GM19328 (cell line): ENCODE measurements at regions not wholly inside any gene's neighbourhood (a gene's known extent, or its start where the extent isn't known, plus 50 kb on each side); places are given as distances from the start of the nearest gene placed in this dataset.
"Not testable (repeated sequence)": the region's sequence is repeated elsewhere in the genome, so short reads cannot be mapped to it uniquely, and the experiment has no call there.

Experiments used
- ATAC-seq: cut with Tn5 transposase; IDR thresholded peaks from one replicate; pipeline ENCODE4 v1.9.1; 2021; ENCODE audit warnings: mild to moderate bottlenecking, moderate library complexity; ENCODE audit not compliant: unreplicated experiment

DNA sequence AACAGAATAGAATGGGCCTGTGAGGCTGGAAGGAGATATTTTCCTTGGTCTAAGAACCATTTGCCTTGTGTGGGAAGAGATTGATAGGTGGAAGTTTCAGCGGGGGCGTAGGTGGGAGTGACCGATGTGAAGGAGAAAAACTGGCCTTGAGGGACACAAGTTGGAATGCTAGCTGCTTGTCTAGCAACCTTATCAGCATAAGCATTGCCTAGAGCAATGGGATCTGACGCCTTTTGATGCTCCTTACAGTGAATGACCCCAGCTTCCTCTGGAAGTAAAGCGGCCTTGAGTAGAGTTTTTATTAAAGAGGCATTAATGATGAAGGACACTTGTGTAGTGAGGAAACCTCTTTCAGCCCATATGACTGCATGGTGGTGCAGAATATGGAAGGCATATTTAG, 843.8 kb upstream of the ANO3 start:
- not testable (repeated sequence) for ATAC-seq

DNA sequence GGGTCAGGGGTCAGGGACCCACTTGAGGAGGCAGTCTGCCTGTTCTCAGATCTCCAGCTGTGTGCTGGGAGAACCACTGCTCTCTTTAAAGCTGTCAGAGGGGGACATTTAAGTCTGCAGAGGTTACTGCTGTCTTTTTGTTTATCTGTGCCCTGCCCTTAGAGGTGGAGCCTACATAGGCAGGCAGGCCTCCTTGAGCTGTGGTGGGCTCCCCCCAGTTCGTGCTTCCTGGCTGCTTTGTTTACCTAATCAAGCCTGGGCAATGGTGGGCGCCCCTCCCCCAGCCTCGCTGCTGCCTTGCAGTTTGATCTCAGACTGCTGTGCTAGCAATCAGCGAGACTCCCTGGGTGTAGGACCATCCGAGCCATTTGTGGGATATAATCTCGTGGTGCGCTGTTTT, 830.5 kb upstream of the ANO3 start:
- ATAC-seq: not testable (repeated sequence)

DNA sequence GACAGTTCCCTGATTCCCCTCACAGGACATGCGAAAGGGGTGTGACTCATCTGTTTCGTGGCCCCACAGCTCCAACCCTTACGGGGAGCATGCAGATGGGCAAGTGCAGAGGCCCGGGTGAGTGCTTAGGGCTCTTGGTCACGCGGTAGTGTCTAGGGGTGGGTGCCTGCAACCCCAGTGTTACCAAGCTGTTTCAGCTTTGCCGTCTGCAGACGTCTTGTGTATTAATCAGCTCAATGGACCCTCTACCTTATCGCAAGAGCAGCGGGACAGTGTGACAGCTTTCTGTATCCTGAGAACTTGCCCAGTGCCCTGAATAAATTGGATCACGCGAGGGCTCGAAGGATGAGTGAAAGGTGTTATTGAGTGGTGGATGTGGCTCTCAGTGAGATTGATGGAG, 816.4 kb upstream of the ANO3 start:
- no peak for ATAC-seq

DNA sequence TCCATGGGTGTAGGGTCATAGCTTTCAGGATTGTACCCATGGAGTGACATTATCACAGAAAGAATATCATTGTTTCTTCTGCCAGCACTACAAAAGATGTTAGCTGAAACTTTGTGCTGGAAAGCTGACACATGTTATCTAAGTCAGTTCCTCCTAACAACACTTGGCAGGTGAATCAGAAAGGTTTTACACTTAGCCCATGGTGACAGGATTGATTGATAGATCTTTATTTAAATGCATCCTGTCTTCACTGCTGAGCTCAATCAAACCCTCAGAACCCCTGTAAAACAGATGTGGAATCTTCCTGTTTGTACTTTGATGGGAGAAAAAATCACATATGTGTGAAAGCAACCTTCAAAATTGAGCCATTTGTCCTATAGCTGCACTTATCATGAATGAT, 811.5 kb upstream of the ANO3 start:
- ATAC-seq: no peak

DNA sequence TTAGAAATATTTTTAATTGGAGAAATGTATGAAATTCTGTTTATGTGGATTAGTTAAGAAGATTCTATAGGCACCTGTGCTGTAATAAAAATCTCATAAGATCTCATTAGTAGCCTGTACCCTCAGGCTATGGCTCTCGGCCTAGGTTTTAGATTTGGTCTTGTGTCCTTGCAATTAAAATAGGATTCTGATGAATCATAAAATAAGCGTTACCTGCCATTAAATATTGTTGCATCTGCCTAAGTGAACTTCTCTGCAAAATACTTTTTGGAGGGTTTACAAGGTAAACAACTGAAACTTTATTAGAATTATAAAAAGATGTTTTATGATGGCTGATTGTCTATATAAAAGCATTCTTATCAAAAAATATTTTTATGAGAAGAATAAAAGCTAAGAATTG, 804.1 kb upstream of the ANO3 start:
- no peak for ATAC-seq

DNA sequence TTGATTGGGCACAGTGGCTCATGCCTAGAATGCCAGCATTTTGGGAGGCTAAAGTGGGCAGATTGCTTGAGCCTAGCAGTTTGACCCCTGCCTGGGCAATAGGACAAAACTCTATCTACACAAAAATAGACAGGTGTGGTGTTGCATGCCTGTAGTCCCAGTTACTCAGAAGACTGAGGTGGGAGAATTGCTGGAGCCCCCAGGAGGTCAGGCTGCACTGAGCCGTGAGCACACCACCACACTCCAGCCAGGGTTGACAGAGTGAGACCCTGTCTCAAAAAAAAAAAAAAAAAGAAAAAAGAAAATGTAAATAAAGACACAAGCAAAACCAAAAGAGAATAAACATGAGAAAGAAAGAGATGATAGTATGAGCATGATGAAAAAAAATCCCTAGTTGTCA, 802.4 kb upstream of the ANO3 start:
- no peak for ATAC-seq

DNA sequence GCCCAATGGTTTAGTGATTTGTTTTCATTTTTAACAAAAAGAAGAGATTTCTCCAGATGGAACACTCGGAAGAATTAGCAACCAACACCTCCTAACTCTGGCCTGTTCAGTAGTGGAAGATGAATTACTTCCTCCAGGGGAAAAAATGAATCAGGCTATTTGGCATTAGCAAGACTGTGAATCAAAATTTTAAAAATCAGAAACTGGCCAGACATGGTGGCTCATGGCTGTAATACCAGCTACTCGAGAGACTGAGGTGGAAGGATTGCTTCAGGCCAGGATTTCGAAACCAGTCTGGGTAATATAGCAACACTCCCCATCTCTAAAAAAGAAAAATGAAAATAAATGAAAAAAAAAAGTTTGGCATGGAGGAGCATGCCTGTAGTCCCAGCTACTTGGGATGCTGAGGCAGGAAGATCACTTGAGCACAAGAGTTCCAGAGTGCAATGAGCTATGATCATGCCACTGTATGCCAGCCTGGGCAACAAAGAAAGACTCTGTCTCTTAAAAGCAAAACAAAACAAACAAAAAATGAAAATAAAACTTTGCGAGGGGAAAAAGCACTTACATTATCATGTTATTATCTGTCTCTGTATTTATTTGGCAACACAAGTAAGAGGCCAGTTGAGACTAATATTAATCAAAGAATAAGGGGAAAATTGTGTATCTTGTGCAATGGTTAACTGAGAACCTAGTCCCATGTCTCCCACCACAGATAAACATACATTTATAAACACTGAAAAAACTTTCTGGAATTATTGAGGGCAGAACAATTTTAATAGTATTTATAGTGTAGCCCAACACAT, 796.3 kb upstream of the ANO3 start:
- no peak for ATAC-seq

DNA sequence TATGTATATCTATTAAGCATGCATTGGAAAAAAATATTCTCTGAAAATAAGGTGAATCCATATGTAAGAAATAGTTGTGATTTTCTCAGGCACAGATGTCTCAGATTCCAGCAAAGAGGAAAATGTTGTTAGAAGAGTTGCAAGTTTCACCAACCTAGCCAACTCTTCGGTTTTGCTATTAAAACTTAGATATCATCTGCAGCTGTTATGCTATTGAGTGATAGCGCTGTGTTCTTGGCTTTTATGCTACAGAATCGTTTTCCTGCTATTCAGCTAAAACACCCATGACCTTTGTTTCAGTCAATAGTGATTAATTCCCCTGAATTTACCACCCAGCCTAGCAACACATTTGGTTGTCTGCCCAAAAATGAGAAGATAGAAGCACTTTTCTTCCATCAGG, 795.6 kb upstream of the ANO3 start:
- no peak for ATAC-seq

DNA sequence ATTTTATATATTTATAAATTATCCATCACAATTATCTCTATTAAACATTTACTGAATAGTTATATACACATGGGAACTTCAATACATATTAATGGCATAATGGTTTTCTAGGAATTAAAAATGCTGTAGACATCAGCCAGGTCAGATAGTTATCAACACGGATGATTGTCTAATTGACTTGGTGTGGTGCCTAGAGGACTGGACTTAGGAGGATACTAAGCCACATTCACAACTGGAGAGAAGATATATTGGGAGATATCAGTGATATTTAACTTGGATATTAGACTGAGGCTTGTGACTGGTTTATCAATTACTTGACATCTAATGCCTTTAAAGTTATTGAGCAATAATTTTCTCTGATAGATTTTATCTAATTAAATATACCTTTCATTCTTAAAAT, 794.5 kb upstream of the ANO3 start:
- no peak for ATAC-seq

DNA sequence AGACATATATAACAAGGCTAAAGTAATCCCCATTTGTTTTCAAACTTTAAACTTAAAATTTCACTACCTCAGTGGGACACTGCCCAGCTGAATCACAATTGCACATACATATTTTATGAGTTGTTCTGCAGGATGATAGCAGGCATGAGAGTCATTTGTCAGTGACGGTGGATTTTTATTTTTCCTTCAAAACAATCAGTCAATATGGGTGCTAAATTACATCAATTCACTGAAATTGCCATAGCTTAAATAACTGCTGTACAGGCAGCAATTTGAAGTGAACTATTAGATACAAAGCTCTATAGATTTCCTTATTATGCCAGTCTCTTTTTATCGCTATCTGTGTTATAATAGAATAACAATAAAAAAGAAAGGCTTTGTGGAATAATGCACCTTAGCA, 784.6 kb upstream of the ANO3 start:
- ATAC-seq: no peak

DNA sequence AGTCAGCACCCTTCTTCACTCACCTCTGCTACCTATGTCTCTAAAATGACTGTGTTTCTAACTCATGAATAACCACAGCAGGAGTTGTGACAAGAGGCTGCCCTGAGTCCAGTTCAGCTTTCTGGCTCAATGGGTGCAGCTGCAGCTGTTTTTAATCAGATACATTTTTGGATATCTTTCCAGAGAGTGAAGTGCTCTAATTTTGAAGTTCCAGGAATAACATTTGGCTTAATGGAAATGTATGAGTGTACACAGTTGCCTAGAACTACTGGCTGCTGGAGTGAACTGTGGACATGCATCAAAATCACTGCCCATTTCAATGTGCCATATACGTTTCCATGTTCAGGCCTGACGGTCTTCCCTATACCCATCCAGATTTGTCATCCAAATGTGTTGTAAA, 769.5 kb upstream of the ANO3 start:
- no peak for ATAC-seq

DNA sequence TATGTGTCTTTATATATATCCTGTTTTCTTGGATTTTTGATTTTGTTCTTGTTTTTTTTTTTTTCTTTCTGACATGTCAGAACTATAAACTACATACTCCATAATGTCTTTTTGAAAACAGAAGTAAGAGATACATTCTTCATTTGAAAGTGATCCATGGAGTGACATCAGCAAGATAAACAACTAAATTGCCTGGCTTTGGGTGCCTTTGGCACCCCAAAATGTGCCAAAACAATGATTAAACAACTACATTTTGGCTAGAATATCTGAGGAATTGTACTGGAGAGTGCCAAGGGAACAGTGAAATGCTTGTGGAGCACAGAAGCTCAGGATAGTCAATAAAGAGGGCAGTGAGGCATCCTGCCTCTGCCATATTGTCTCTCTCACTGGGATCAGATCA, 766.1 kb upstream of the ANO3 start:
- no peak for ATAC-seq

DNA sequence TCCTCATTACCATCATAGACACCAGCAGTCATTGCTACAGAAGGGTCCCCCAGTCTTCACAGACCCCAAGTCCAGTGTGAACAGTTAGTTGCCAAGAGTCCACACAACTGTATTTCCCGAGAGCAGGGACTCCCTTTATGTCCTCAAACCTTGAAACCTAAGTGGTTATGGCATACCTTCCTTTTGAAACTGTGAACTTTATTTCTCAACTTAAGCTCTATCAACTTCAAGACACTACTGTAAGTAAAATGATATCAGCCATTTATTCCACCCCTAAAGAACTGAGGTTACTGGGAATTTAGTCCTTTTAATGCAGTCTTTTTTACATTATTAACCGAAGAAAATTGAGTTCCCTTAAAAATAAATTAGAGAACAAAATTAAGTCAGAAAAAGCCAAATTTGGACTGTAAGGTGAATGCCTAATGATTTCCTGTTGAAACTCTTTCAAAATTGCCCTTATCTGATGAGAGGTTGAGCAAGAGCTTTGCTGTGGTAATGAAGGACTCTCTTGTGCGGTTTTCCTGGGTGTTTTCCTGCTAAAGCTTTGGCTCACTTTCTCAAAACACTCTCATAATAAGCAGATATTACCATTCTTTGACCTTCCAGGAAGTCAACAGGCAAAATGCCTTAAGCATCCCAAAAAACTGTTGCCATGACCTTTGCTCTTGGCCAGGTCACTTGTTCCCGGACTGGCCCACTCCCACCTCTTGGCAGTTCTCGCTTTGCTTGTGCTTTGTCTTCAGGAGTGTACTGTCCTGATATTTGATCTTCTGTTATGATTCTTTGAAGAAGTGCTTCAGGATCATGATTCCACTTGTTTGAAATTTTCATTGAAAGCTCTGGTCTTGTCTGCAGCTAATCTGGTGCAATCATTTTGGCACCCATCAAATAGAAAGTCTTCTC, 765.4 kb upstream of the ANO3 start:
- ATAC-seq: no peak

DNA sequence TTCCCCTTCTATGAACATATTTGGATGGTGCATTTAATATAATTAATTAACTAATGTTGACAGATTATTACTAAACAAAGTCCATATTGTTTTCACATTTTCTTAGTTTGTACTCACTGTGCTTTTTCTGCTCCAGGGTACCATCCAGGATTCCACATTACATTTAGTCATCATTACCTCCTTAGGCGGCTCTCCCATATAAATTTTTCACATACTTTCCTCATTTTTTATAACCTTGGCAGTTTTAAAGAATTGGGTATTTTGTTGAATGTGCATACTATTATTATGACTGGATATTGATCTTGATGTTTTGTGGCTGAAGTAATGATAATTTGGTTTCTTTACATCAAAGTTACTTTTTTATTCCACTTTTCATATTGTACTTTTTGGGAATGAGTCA, 755.6 kb upstream of the ANO3 start:
- ATAC-seq: no peak

DNA sequence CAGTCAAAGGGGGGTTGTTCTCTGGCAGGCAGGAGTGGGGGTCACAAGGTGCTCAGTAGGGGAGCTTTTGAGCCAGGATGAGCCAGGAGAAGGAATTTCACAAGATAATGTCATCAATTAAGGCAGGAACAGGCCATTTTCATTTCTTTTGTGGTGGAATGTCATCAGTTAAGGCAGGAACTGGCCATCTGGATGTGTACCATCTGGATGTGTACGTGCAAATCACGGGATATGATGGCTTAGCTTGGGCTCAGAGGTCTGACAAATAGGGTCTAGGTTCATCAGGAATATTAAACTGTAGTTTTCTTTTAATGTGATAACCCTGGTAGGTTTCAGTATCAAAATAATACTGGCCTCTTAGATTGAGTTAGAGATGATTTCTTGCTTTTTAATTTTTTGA, 752.4 kb upstream of the ANO3 start:
- ATAC-seq: not testable (repeated sequence)

DNA sequence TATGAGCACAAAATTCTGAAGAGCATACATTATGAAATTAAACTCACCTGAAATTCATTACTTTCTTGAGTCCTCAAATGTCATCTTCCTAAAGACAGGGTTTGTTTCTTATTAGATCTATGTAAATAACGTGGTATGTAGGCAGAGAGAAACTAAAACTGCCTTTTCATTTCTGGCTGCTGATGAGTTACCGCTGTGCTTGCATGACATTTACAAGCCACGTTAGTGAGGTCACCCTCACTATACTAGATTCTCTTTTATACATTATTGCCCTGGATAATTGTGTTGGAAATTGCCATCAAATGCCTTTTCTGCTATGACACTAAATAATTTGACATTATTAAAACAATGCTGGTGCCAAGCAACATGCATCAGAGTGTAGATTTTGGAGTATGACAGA, 748.3 kb upstream of the ANO3 start:
- ATAC-seq: no peak

DNA sequence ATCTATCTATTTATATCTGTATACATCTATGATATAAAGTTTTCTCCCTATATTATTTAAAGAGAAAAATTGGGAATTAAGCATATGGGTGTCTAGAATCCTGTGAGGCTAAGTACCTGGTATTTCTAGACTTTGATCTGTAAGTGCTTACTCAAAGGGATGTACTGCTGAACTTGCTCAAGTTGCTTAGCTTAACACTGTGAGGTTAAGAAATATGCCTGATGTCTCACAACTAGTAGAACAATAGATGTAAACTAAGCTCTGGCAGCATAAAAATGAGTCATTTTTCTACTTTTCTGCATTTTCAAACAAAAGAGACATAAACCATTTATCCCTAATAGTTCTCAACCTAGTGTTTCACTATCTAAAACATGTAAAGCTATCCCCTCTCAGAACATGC, 744.4 kb upstream of the ANO3 start:
- no peak for ATAC-seq

DNA sequence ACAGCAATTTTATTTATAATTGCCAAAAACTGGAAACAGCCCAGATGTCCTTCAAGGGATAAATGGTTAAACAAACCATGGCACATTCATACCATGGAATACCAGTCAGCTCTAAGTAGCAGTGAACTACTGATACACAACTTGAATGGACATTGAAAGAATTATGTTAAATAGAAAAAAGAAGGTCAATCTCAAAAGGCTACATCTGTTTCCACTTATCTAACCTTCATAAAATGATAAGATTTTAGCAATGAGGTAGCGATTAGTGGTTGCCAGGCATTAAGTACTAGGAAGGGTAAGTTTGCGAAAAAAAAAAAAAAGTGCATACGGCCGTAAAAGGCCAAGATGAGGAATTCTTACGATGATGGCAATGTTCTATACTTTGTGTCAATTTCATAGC, 738.7 kb upstream of the ANO3 start:
- no peak for ATAC-seq

DNA sequence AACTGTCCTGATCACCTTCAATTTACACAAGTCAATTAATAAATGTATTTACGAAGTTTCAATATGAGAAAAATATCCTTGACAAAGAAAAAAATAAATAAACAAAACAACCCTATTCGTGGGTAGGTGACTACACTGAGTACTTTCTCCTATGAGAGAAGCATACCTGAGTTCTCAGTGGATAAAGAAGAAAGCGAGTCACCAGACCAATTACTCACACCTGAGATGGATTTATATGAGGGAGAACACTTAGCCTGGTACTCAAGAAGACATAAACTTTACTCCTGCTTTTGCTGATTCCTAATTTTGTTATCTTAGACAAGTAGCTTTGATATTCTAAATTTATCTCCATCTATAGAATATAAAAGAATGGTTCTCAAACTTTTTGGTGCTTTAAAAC, 735.2 kb upstream of the ANO3 start:
- ATAC-seq: no peak

DNA sequence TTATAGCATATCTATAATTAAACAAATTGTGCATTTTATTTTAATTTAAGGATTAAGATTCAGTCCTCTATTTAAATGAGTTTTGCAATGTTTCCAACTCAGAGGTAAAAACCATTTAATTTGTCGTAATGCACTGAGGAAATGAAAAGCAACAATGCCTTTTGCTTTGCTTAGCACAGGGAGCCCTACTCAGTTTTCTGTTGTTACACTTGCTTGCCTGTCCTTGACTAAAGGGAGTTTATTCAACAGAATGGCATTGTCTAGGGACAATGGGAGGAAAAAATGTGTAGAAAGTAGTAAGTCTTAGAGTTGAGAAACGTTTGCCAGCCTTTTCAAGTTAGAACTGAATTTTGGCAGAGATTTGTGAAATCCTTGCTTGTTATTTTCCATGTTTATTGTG, 734.2 kb upstream of the ANO3 start:
- no peak for ATAC-seq

DNA sequence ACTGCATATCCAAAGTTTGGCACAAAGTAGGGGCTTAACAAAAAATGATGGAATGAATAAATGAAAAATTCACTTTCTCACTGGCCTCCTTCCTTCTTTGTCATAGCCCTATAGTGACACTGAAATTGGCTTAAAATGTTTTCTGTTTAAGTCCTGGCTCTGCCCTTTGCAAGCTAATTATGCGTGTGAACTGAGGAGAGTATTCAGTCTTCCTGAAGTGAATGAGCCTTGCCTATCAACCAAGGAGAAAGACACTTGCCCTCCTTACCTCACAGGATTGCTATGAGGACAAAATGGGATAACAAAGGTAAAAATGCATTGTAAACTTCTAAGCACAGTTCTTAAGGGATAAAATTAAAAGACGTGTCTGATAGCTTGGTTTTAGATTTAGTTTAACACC, 729.8 kb upstream of the ANO3 start:
- no peak for ATAC-seq

DNA sequence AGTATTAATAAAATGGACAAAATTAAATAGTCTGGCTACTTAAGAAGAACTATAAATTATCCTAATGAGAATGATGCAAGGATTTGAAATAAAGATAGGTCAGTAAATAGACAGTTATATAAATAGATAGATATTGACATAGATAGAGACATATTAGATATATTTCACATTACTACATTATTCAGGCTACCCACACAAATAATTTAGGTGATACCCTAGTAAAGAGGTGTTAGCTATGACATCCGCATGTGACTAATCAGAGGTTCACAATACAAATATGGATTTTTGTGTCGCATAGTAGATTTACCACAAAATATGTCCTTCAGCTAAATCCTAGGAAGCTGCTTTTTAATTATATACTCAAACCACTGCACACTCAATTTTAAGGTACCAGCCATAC, 729.0 kb upstream of the ANO3 start:
- no peak for ATAC-seq
